Spleen (tissue), 7 donors: ENCODE measurements at regions not wholly inside any gene's neighbourhood (a gene's known extent, or its start where the extent isn't known, plus 50 kb on each side); places are given as distances from the start of the nearest gene placed in this dataset.

Experiments used
- CTCF ChIP-seq, 11 experiments: fragments of 200-600 bp in 7 of 11; fragments of 450-650 bp in 4 of 11; sonication (generic) in 4 of 11; IDR thresholded peaks in 8 of 11; conservative IDR thresholded peaks in 3 of 11; 1 replicate in 7 of 11; 2 replicates in 4 of 11; pipeline versions ENCODE4 v1.4.0 to v1.8.0; 2016 to 2021; ENCODE audit warnings: antibody characterized with exemption in 11 of 11, inconsistent platforms in 4 of 11, mild to moderate bottlenecking in 1 of 11
- POLR2A ChIP-seq, 3 donors: fragments of 450-650 bp; IDR thresholded peaks; one replicate each; pipeline ENCODE4 v1.5.1; 2017; ENCODE audit warnings: antibody characterized with exemption in 3 of 3, mild to moderate bottlenecking in 1 of 3
- POLR2AphosphoS5 ChIP-seq, 3 donors: sonication (generic); formaldehyde crosslinking; IDR thresholded peaks; one replicate each; pipeline ENCODE4 v1.5.1; 2017; ENCODE audit warnings: antibody characterized with exemption in 3 of 3
- donor health status: DM: no; HTN: no; CAD: no; lungs with moderate emphysema.
- donor health status: DM: no; HTN: no; CAD: no.
- donor health status: DM: no; HTN: no; CAD: no.

- TF ChIP-seq CTCF (IDR thresholded peaks at IDR 0.05 in 8 of 11, conservative IDR thresholded peaks at IDR 0.05 in 3 of 11) (no peak), POLR2A (IDR thresholded peaks at IDR 0.05) (no peak), POLR2AphosphoS5 (IDR thresholded peaks at IDR 0.05) (no peak)
Observed at GRCh38 chr13:53101883-53102282, 73.3 kb downstream of the OLFM4 start.
